GM13977 (cell line): ENCODE measurements at regions not wholly inside any gene's neighbourhood (a gene's known extent, or its start where the extent isn't known, plus 50 kb on each side); places are given as distances from the start of the nearest gene placed in this dataset.

Experiments
- DNase-seq: peaks from one replicate; pipeline ENCODE4 v3.0.0; 2012; ENCODE audit warnings: low spot score
- CTCF ChIP-seq: IDR thresholded peaks from 2 replicates; pipeline ENCODE4 v1.5.1; 2012; ENCODE audit warnings: mild to moderate bottlenecking, control low read depth; ENCODE audit not compliant: insufficient read depth; ENCODE audit errors: extremely low read depth, missing control alignments
- in situ Hi-C: fragments of 300-500 bp; cut with MboI; formaldehyde crosslinking; loops from one replicate; pipeline ENCODE4 v1.12.0; 2022; ENCODE audit warnings: low sequenced_read_pairs, low pct_unique_long_range_greater_than_20kb, mixed read lengths, inconsistent platforms; ENCODE audit not compliant: unreplicated experiment

GRCh38 chr9:20028192-20028848, 239.5 kb upstream of the SLC24A2 start:
- in situ Hi-C loops = no loop called here
- DNase-seq = no peak
- TF ChIP-seq CTCF = no peak

- DNase-seq = no peak
Observed at GRCh38 chr9:20023961-20024571, 235.2 kb upstream of the SLC24A2 start.

GRCh38 chr9:20023210-20023905, 234.5 kb upstream of the SLC24A2 start:
- DNase-seq = no peak
- no peak for TF ChIP-seq CTCF
- in situ Hi-C loops = no loop called here

More at GRCh38 chr9:20023961-20024571, 235.2 kb upstream of the SLC24A2 start:
- in situ Hi-C loops = no loop called here
- TF ChIP-seq CTCF = no peak

GRCh38 chr9:20022410-20022809, 233.6 kb upstream of the SLC24A2 start:
- TF ChIP-seq CTCF = no peak
- DNase-seq = no peak
- in situ Hi-C loops = no loop called here

GRCh38 chr9:20016611-20017010, 227.8 kb upstream of the SLC24A2 start:
- DNase-seq = no peak
- in situ Hi-C loops = no loop called here
- TF ChIP-seq CTCF = no peak

GRCh38 chr9:20015427-20015931, 226.6 kb upstream of the SLC24A2 start:
- no peak for TF ChIP-seq CTCF
- DNase-seq = no peak
- in situ Hi-C loops = no loop called here
